Vagina (tissue), 2 donors: ENCODE measurements at regions not wholly inside any gene's neighbourhood (a gene's known extent, or its start where the extent isn't known, plus 50 kb on each side); places are given as distances from the start of the nearest gene placed in this dataset.

Experiments used
- CTCF ChIP-seq, 3 experiments: fragments of 450-650 bp in 2 of 3; fragments of 200-600 bp in 1 of 3; sonication (generic) in 1 of 3; IDR thresholded peaks; one replicate each; pipeline ENCODE4 v1.5.1; 2017 to 2019; ENCODE audit warnings: antibody characterized with exemption in 3 of 3, mild to moderate bottlenecking in 2 of 3, moderate library complexity in 2 of 3
- POLR2A ChIP-seq, 2 donors: fragments of 450-650 bp; IDR thresholded peaks; one replicate each; pipeline ENCODE4 v1.6.1; 2017; ENCODE audit warnings: antibody characterized with exemption in 2 of 2, mild to moderate bottlenecking in 2 of 2, moderate library complexity in 2 of 2
- POLR2AphosphoS5 ChIP-seq, 2 donors: sonication (generic); formaldehyde crosslinking; IDR thresholded peaks; one replicate each; pipeline ENCODE4 v1.9.0; 2017; ENCODE audit warnings: antibody characterized with exemption in 2 of 2, mild to moderate bottlenecking in 2 of 2, low read depth in 1 of 2; ENCODE audit not compliant: insufficient read depth in 1 of 2

- TF ChIP-seq POLR2A (IDR thresholded peaks at IDR 0.05) = no peak
- TF ChIP-seq POLR2AphosphoS5 (IDR thresholded peaks at IDR 0.05; ENCODE audit: insufficient read depth in 1 of 2, low read depth in 1 of 2) = no peak
- no peak for TF ChIP-seq CTCF (IDR thresholded peaks at IDR 0.05)
Measured at GRCh38 chr3:106729481-106729880, 647.8 kb upstream of the CCDC54 start.
